GM18907 (cell line): ENCODE measurements at regions not wholly inside any gene's neighbourhood (a gene's known extent, or its start where the extent isn't known, plus 50 kb on each side); places are given as distances from the start of the nearest gene placed in this dataset.

Experiments used
- ATAC-seq: cut with Tn5 transposase; IDR thresholded peaks from one replicate; pipeline ENCODE4 v1.9.1; 2021; ENCODE audit warnings: mild to moderate bottlenecking, moderate library complexity; ENCODE audit not compliant: unreplicated experiment

- ATAC-seq: no peak
Measured at GRCh38 chr18:40707797-40708196, 1247.2 kb upstream of the PIK3C3 start.

GRCh38 chr18:40698129-40698528 lies 1256.9 kb upstream of the PIK3C3 start:
- no peak for ATAC-seq

- ATAC-seq: no peak
Measured at GRCh38 chr18:40695526-40695925, 1259.5 kb upstream of the PIK3C3 start.

GRCh38 chr18:40692871-40693270 lies 1262.2 kb upstream of the PIK3C3 start:
- no peak for ATAC-seq

GRCh38 chr18:40690062-40690461 lies 1265.0 kb upstream of the PIK3C3 start:
- no peak for ATAC-seq

- no peak for ATAC-seq
Measured at GRCh38 chr18:40687399-40687798, 1267.6 kb upstream of the PIK3C3 start.

- ATAC-seq: no peak
Measured at GRCh38 chr18:40686836-40687235, 1268.2 kb upstream of the PIK3C3 start.

GRCh38 chr18:40685219-40685618 lies 1269.8 kb upstream of the PIK3C3 start:
- no peak for ATAC-seq

GRCh38 chr18:40678318-40678717 lies 1276.7 kb upstream of the PIK3C3 start:
- ATAC-seq: no peak

- no peak for ATAC-seq
Measured at GRCh38 chr18:40676668-40677067, 1278.4 kb upstream of the PIK3C3 start.

GRCh38 chr18:40673150-40673549 lies 1281.9 kb upstream of the PIK3C3 start:
- no peak for ATAC-seq

GRCh38 chr18:40672590-40672989 lies 1282.4 kb upstream of the PIK3C3 start:
- ATAC-seq: no peak

- ATAC-seq: no peak
Measured at GRCh38 chr18:40670668-40671375, 1284.2 kb upstream of the PIK3C3 start.

GRCh38 chr18:40662898-40663437 lies 1292.1 kb upstream of the PIK3C3 start:
- ATAC-seq: no peak

GRCh38 chr18:40653682-40654081 lies 1301.4 kb upstream of the PIK3C3 start:
- no peak for ATAC-seq

- no peak for ATAC-seq
Measured at GRCh38 chr18:40652321-40652720, 1302.7 kb upstream of the PIK3C3 start.

- no peak for ATAC-seq
Measured at GRCh38 chr18:40651163-40651562, 1303.9 kb upstream of the PIK3C3 start.

- ATAC-seq: no peak
Measured at GRCh38 chr18:40642692-40643229, 1312.3 kb upstream of the PIK3C3 start.

- no peak for ATAC-seq
Measured at GRCh38 chr18:40631319-40631718, 1323.7 kb upstream of the PIK3C3 start.

GRCh38 chr18:40630496-40630895 lies 1324.5 kb upstream of the PIK3C3 start:
- ATAC-seq: no peak

- ATAC-seq: no peak
Measured at GRCh38 chr18:40624959-40625358, 1330.1 kb upstream of the PIK3C3 start.

GRCh38 chr18:40613721-40614120 lies 1341.3 kb upstream of the PIK3C3 start:
- no peak for ATAC-seq

GRCh38 chr18:40612356-40612755 lies 1342.7 kb upstream of the PIK3C3 start:
- no peak for ATAC-seq
